MCF 10A (cell line): ENCODE measurements at regions not wholly inside any gene's neighbourhood (a gene's known extent, or its start where the extent isn't known, plus 50 kb on each side); places are given as distances from the start of the nearest gene placed in this dataset.

Source experiments
- BruUV-seq: library from RNA; stranded (reverse); fragments of 400-500 nt; replicated peaks from 2 replicates; lab custom pipeline; 2021; lab: Mats Ljungman, UMichigan
- CTCF ChIA-PET: fragments of 300-600 bp; sonication (Branson Sonifier 250); formaldehyde crosslinking; extraction: SDS; loops from one replicate; lab custom pipeline; 2021; ENCODE audit warnings: antibody characterized with exemption, inconsistent platforms; lab: Yijun Ruan, JAX
- POLR2A ChIA-PET: fragments of 300-600, 350-650 bp; sonication (Branson Sonifier 250); formaldehyde crosslinking; extraction: SDS; loops from one replicate; lab custom pipeline; 2020; ENCODE audit warnings: antibody characterized with exemption, inconsistent platforms; lab: Yijun Ruan, JAX
- DNase-seq: peaks from one replicate; pipeline ENCODE4 v3.0.0-alpha.2; 2018; ENCODE audit not compliant: unreplicated experiment
- H3K27ac Mint-ChIP-seq: one replicate; pipeline ENCODE4 v1.8.0; 2022; ENCODE audit warnings: mild to moderate bottlenecking, low read depth, mixed read lengths; ENCODE audit not compliant: unreplicated experiment
- H3K27me3 Mint-ChIP-seq: one replicate; pipeline ENCODE4 v1.8.0; 2022; ENCODE audit warnings: mixed read lengths; ENCODE audit not compliant: insufficient read depth, unreplicated experiment
- H3K36me3 Mint-ChIP-seq: one replicate; pipeline ENCODE4 v1.8.0; 2022; ENCODE audit warnings: mild to moderate bottlenecking, moderate library complexity, mixed read lengths; ENCODE audit not compliant: insufficient read depth, unreplicated experiment
- H3K4me1 Mint-ChIP-seq: one replicate; pipeline ENCODE4 v1.8.0; 2022; ENCODE audit warnings: mixed read lengths; ENCODE audit not compliant: insufficient read depth, unreplicated experiment
- H3K4me3 Mint-ChIP-seq: one replicate; pipeline ENCODE4 v1.8.0; 2022; ENCODE audit warnings: mild to moderate bottlenecking, moderate library complexity, mixed read lengths; ENCODE audit not compliant: unreplicated experiment
- H3K9me3 Mint-ChIP-seq: one replicate; pipeline ENCODE4 v1.8.0; 2022; ENCODE audit warnings: mixed read lengths; ENCODE audit not compliant: unreplicated experiment
- intact Hi-C: fragments of 100-400 bp; cut with micrococcal nuclease; formaldehyde crosslinking; loops from 2 replicates; pipeline ENCODE4 v1.14.1; 2022
- TF ChIP-seq, protein P1 (sequence below): fragments of 200-600 bp; IDR thresholded peaks from one replicate; pipeline ENCODE4 v1.8.0; 2022; ENCODE audit warnings: antibody characterized with exemption, mild to moderate bottlenecking; ENCODE audit not compliant: unreplicated experiment

DNA sequence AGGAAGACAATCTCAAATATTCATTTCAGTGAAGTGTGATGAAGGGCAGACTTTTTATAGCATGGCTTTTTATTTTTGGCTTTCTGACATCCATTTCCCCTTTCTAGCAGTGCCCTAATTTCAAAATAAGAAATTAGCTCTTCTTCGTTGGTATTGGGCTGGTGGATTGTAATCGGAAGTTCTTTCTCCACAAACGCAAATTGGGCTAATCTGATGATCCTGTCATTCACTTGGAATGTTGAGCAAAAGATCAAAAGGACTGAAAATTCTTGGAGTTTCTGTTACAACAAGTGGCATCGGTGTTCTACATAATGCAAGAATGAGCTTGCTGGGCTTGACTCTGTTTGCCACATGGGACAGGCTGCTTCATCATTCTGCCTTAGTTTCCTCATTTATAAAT, 1182.8 kb downstream of the FLRT2 start:
- H3K4me1 Mint-ChIP-seq, result no peaks in the 10 kb centered on the region
- no peaks in the 10 kb centered on the region for H3K9me3 Mint-ChIP-seq
- TF ChIP-seq, protein P1, sequence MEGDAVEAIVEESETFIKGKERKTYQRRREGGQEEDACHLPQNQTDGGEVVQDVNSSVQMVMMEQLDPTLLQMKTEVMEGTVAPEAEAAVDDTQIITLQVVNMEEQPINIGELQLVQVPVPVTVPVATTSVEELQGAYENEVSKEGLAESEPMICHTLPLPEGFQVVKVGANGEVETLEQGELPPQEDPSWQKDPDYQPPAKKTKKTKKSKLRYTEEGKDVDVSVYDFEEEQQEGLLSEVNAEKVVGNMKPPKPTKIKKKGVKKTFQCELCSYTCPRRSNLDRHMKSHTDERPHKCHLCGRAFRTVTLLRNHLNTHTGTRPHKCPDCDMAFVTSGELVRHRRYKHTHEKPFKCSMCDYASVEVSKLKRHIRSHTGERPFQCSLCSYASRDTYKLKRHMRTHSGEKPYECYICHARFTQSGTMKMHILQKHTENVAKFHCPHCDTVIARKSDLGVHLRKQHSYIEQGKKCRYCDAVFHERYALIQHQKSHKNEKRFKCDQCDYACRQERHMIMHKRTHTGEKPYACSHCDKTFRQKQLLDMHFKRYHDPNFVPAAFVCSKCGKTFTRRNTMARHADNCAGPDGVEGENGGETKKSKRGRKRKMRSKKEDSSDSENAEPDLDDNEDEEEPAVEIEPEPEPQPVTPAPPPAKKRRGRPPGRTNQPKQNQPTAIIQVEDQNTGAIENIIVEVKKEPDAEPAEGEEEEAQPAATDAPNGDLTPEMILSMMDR, result no peak
- no peaks in the 10 kb centered on the region for H3K27me3 Mint-ChIP-seq
- ChIA-PET CTCF (interaction anchor here (0.8 kb wide), 1 partner anchor 897 kb away, joined by 4 read pairs; no protein-coding TSS in a partner anchor), POLR2A (no interaction called here)
- H3K4me3 Mint-ChIP-seq, result no peak overlapping the region
- no peaks in the 10 kb centered on the region for H3K36me3 Mint-ChIP-seq
- intact Hi-C loops, result no loop called here
- H3K27ac Mint-ChIP-seq, result no peak overlapping the region
- DNase-seq, result no peak
- BruUV-seq, result no TSS peak

GRCh38 chr14:86712176-86712575, 1182.2 kb downstream of the FLRT2 start:
- Mint-ChIP-seq H3K27ac (no peak overlapping the region), H3K27me3 (no peaks in the 10 kb centered on the region), H3K4me1 (no peaks in the 10 kb centered on the region), H3K9me3 (no peaks in the 10 kb centered on the region), H3K4me3 (no peak overlapping the region), H3K36me3 (no peaks in the 10 kb centered on the region)
- CTCF ChIA-PET, result no interaction called here
- TF ChIP-seq, protein P1, result no peak
- intact Hi-C loops, result no loop called here
- peak; percentile 20 for DNase-seq
- no TSS peak for BruUV-seq
- POLR2A ChIA-PET, result interaction anchor here (0.6 kb wide), 1 partner anchor 451 kb away, joined by 3 read pairs; no protein-coding TSS in a partner anchor

- intact Hi-C loops, result no loop called here
- no peak for DNase-seq
- H3K4me3 Mint-ChIP-seq, result no peak overlapping the region
- POLR2A ChIA-PET, result no interaction called here
- H3K36me3 Mint-ChIP-seq, result no peaks in the 10 kb centered on the region
- H3K27ac Mint-ChIP-seq, result no peak overlapping the region
- TF ChIP-seq, protein P1, result no peak
- BruUV-seq, result no TSS peak
- CTCF ChIA-PET, result no interaction called here
- H3K9me3 Mint-ChIP-seq, result peaks cover 8% of the 10 kb centered on the region
- no peaks in the 10 kb centered on the region for H3K27me3 Mint-ChIP-seq
- no peaks in the 10 kb centered on the region for H3K4me1 Mint-ChIP-seq
Observed at GRCh38 chr14:86708846-86709339, 1178.9 kb downstream of the FLRT2 start.

- no TSS peak for BruUV-seq
- Mint-ChIP-seq H3K4me1 (no peaks in the 10 kb centered on the region), H3K4me3 (no peak overlapping the region), H3K27ac (no peak overlapping the region), H3K9me3 (peaks cover 8% of the 10 kb centered on the region), H3K27me3 (no peaks in the 10 kb centered on the region), H3K36me3 (no peaks in the 10 kb centered on the region)
- ChIA-PET POLR2A (interaction anchor here (0.9 kb wide), 1 partner anchor 10 kb away, joined by 5 read pairs; no protein-coding TSS in a partner anchor), CTCF (interaction anchor here (0.8 kb wide), 1 partner anchor 10 kb away, joined by 3 read pairs; no protein-coding TSS in a partner anchor)
- DNase-seq, result no peak
- TF ChIP-seq, protein P1, result no peak
- intact Hi-C loops, result no loop called here
Observed at GRCh38 chr14:86707071-86707470, 1177.1 kb downstream of the FLRT2 start.
